Brain microvascular endothelial cell (primary cell): ENCODE measurements at regions not wholly inside any gene's neighbourhood (a gene's known extent, or its start where the extent isn't known, plus 50 kb on each side); places are given as distances from the start of the nearest gene placed in this dataset.

Source experiments
- DNase-seq: peaks from one replicate; pipeline ENCODE4 v3.0.0-alpha.2; 2020
- H3K27ac ChIP-seq: fragments of 250-450 bp; sonication (Bioruptor Pico); 2 replicates; pipeline ENCODE4 v1.5.1; 2020; ENCODE audit warnings: mild to moderate bottlenecking, moderate library complexity
- H3K27me3 ChIP-seq: fragments of 250-450 bp; sonication (Bioruptor Pico); replicated peaks from 2 replicates; pipeline ENCODE4 v1.5.1; 2020; ENCODE audit warnings: mild to moderate bottlenecking
- H3K36me3 ChIP-seq: fragments of 250-450 bp; sonication (Bioruptor Pico); replicated peaks from 2 replicates; pipeline ENCODE4 v1.5.1; 2020; ENCODE audit warnings: mild to moderate bottlenecking
- H3K4me3 ChIP-seq: 2 replicates; pipeline ENCODE4 v1.5.1; 2011; ENCODE audit warnings: low read depth, mild to moderate bottlenecking, control low read depth, low read length, moderate library complexity
- CTCF ChIP-seq: IDR thresholded peaks from 2 replicates; pipeline ENCODE4 v1.5.1; 2011; ENCODE audit warnings: low read depth, mild to moderate bottlenecking, moderate library complexity, low read length, control low read depth, inconsistent platforms; ENCODE audit errors: missing control alignments
- in situ Hi-C: cut with HindIII; loops from 2 replicates; pipeline ENCODE4 v1.10.0; 2017; ENCODE audit warnings: low sequenced_read_pairs, low pct_ligation_motif_present

GRCh38 chr14:40850191-40850590, 756.5 kb upstream of the LRFN5 start:
- no peak for DNase-seq
- Histone ChIP-seq H3K27ac (no peak overlapping the region), H3K36me3 (no peaks in the 10 kb centered on the region), H3K4me3 (no peak overlapping the region), H3K27me3 (no peaks in the 10 kb centered on the region)
- in situ Hi-C loops, result no loop called here
- no peak for TF ChIP-seq CTCF

- Histone ChIP-seq H3K27me3 (no peaks in the 10 kb centered on the region), H3K27ac (no peak overlapping the region), H3K4me3 (no peak overlapping the region), H3K36me3 (no peaks in the 10 kb centered on the region)
- no peak for DNase-seq
- in situ Hi-C loops, result no loop called here
- no peak for TF ChIP-seq CTCF
Measured at GRCh38 chr14:40847480-40847879, 759.2 kb upstream of the LRFN5 start.

GRCh38 chr14:40842816-40843215, 763.9 kb upstream of the LRFN5 start:
- Histone ChIP-seq H3K27ac (no peak overlapping the region), H3K4me3 (no peak overlapping the region), H3K36me3 (no peaks in the 10 kb centered on the region), H3K27me3 (no peaks in the 10 kb centered on the region)
- TF ChIP-seq CTCF, result no peak
- no peak for DNase-seq
- in situ Hi-C loops, result no loop called here

- no peak overlapping the region for H3K4me3 ChIP-seq
- H3K36me3 ChIP-seq, result no peaks in the 10 kb centered on the region
- TF ChIP-seq CTCF, result no peak
- in situ Hi-C loops, result no loop called here
- no peak overlapping the region for H3K27ac ChIP-seq
- DNase-seq, result no peak
- H3K27me3 ChIP-seq, result no peaks in the 10 kb centered on the region
Measured at GRCh38 chr14:40841886-40842285, 764.8 kb upstream of the LRFN5 start.

- no peak for TF ChIP-seq CTCF
- Histone ChIP-seq H3K27ac (no peak overlapping the region), H3K36me3 (no peaks in the 10 kb centered on the region), H3K4me3 (no peak overlapping the region), H3K27me3 (no peaks in the 10 kb centered on the region)
- in situ Hi-C loops, result no loop called here
- DNase-seq, result no peak
Measured at GRCh38 chr14:40838601-40839000, 768.1 kb upstream of the LRFN5 start.

GRCh38 chr14:40806471-40806870, 800.2 kb upstream of the LRFN5 start:
- TF ChIP-seq CTCF, result no peak
- no peak for DNase-seq
- in situ Hi-C loops, result no loop called here

More at GRCh38 chr14:40806471-40806870, 800.2 kb upstream of the LRFN5 start:
- no peak overlapping the region for H3K4me3 ChIP-seq
- no peak overlapping the region for H3K27ac ChIP-seq
- H3K27me3 ChIP-seq, result no peaks in the 10 kb centered on the region
- no peaks in the 10 kb centered on the region for H3K36me3 ChIP-seq
